ENCODE measurements at regions not wholly inside any gene's neighbourhood (a gene's known extent, or its start where the extent isn't known, plus 50 kb on each side); places are given as distances from the start of the nearest gene placed in this dataset.

GRCh38 chr22:49324527-49325491 lies 502.9 kb downstream of the BRD1 start:
- H3K36me3 ChIP-seq, result no peaks in the 10 kb centered on the region
- no peak for DNase-seq (ENCODE audit: low read depth in 1 of 2, low spot score in 1 of 2)
- no peaks in the 10 kb centered on the region for H3K27me3 ChIP-seq
- no peak overlapping the region for H3K27ac ChIP-seq
- TF ChIP-seq CTCF (IDR thresholded peaks at IDR 0.05; ENCODE audit: low read depth, low read length), result no peak
- no peak overlapping the region for H3K4me3 ChIP-seq
- H3K4me1 ChIP-seq (ENCODE audit: low read depth), result no peaks in the 10 kb centered on the region
- no peaks in the 10 kb centered on the region for H3K9me3 ChIP-seq (ENCODE audit: low read depth)

DNA sequence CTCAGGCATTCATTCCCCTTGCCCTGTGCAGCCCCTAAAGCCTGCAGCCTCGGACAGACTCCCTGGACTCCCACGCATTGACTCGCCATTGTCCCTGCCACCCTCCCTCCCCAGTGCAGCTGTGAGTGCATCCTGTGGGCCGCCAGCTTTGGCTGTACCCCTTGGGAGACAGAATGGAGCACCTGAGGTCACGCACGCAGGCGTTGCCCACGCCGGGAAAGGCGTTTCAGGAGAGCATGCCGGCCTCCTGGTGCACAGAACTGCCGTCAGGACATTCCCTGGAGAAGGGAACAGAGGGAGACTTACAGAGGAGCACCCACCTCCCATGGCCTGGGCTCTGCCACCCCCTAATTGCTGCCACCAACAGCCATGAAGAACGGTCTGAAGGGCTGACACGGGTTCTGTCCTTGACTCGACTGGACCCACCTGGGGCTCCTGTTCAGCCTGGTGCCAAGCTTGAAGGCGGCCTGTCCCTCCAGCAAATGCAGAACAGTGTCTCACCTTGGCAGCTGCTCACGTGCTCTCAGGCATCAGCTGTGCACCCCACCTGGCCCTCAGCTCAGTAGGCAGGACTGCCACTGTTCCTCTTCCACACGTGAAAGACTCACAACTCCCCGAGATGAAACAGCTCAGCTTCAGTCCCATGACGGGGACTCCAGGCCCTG lies 503.8 kb downstream of the BRD1 start:
- no peaks in the 10 kb centered on the region for H3K36me3 ChIP-seq
- no peak overlapping the region for H3K27ac ChIP-seq
- TF ChIP-seq CTCF (IDR thresholded peaks at IDR 0.05; ENCODE audit: low read depth, low read length), result no peak
- DNase-seq (ENCODE audit: low read depth in 1 of 2, low spot score in 1 of 2), result no peak
- H3K4me3 ChIP-seq, result no peak overlapping the region
- no peaks in the 10 kb centered on the region for H3K27me3 ChIP-seq
- H3K4me1 ChIP-seq (ENCODE audit: low read depth), result no peaks in the 10 kb centered on the region
- H3K9me3 ChIP-seq (ENCODE audit: low read depth), result no peaks in the 10 kb centered on the region

DNA sequence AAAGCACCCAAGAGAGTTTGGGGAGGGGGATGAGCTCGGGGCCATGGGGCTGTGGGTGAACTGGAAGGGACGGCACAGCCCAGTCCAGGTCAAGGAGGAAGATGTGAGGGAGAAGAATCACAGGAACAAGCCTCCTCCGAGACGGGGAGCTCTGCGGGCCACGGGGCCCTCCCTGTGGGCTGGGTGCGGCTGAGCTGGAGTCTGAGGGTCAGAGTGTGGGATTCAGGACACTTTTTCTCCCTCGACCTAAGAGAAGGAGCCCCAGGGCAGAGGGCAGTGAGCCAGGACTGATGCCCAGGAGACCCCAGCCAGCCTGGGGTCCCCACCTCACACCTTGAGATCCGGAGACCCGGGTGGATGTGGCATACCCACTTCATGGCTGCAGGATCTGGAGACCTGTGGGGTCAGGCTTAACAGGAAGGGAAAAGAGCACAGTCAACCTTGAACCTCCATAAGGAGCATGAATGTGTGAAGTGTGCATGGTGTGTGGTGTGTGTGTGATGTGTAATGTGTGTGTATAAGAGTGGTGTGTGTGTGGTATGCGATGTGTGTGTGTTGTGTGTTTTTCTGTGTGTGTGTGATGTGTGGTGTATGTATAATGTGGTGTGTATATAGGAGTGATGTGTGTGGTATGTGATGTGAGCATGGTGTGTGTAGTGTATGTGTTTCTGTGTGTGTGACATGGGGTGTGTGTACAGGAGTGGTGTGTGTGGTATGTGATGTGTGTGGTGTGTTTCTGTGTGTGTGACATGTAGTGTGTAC lies 504.6 kb downstream of the BRD1 start:
- DNase-seq (ENCODE audit: low read depth in 1 of 2, low spot score in 1 of 2), result no peak
- no peaks in the 10 kb centered on the region for H3K36me3 ChIP-seq
- no peak for TF ChIP-seq CTCF (IDR thresholded peaks at IDR 0.05; ENCODE audit: low read depth, low read length)
- no peak overlapping the region for H3K27ac ChIP-seq
- H3K27me3 ChIP-seq, result peaks cover 3% of the 10 kb centered on the region
- H3K4me3 ChIP-seq, result no peak overlapping the region
- H3K4me1 ChIP-seq (ENCODE audit: low read depth), result no peaks in the 10 kb centered on the region
- no peaks in the 10 kb centered on the region for H3K9me3 ChIP-seq (ENCODE audit: low read depth)

DNA sequence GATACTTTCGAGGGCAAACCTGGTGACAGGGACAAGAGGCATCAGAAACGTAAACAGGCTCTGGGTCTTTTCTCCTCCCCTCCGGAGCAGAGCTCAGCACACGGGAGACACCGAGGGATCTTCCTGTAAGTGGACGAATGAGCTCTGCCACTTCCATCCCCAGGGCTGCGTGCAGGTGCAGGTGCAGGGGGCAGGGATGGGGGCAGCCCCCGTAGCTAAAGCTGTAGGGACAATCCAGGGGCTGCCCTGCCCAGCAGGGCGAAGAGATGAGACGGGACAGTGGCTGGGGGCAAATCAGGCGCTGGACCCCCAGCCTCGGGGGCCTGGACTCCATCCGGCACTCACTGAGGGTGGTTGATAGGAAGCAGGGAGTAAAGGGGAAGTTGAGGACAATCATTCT lies 505.4 kb downstream of the BRD1 start:
- H3K27ac ChIP-seq, result no peak overlapping the region
- H3K9me3 ChIP-seq (ENCODE audit: low read depth), result no peaks in the 10 kb centered on the region
- H3K4me1 ChIP-seq (ENCODE audit: low read depth), result no peaks in the 10 kb centered on the region
- H3K27me3 ChIP-seq, result peaks cover 3% of the 10 kb centered on the region
- no peak for DNase-seq (ENCODE audit: low read depth in 1 of 2, low spot score in 1 of 2)
- no peak overlapping the region for H3K4me3 ChIP-seq
- TF ChIP-seq CTCF (IDR thresholded peaks at IDR 0.05; ENCODE audit: low read depth, low read length), result no peak
- no peaks in the 10 kb centered on the region for H3K36me3 ChIP-seq

GRCh38 chr22:49321477-49322055 lies 506.1 kb downstream of the BRD1 start:
- no peak for DNase-seq (ENCODE audit: low read depth in 1 of 2, low spot score in 1 of 2)
- H3K9me3 ChIP-seq (ENCODE audit: low read depth), result no peaks in the 10 kb centered on the region
- no peak overlapping the region for H3K27ac ChIP-seq
- no peaks in the 10 kb centered on the region for H3K4me1 ChIP-seq (ENCODE audit: low read depth)
- no peaks in the 10 kb centered on the region for H3K36me3 ChIP-seq
- peaks cover 3% of the 10 kb centered on the region for H3K27me3 ChIP-seq
- TF ChIP-seq CTCF (IDR thresholded peaks at IDR 0.05; ENCODE audit: low read depth, low read length), result no peak
- no peak overlapping the region for H3K4me3 ChIP-seq
